Endothelial cell of umbilical vein (primary cell): ENCODE measurements at regions not wholly inside any gene's neighbourhood (a gene's known extent, or its start where the extent isn't known, plus 50 kb on each side); places are given as distances from the start of the nearest gene placed in this dataset.

Source experiments
- BruUV-seq: library from RNA; stranded (reverse); fragments of 400-500 nt; replicated peaks from 2 replicates; lab custom pipeline; 2021; lab: Mats Ljungman, UMichigan
- CTCF ChIA-PET: fragments of 300-600, 350-600 bp; sonication (Branson Sonifier 250); formaldehyde crosslinking; loops from one replicate; lab custom pipeline; 2021; ENCODE audit warnings: antibody characterized with exemption, inconsistent platforms; lab: Charles Lee
- POLR2A ChIA-PET: fragments of 300-600, 350-600 bp; sonication (Branson Sonifier 250); formaldehyde crosslinking; loops from one replicate; lab custom pipeline; 2021; ENCODE audit warnings: antibody characterized with exemption, inconsistent platforms; lab: Charles Lee
- DNase-seq: peaks from one replicate; pipeline ENCODE4 v3.0.0-alpha.2; 2011; ENCODE audit warnings: low read depth, low spot score
- FAIRE-seq: peaks from 2 replicates; lab custom pipeline; 2011; peaks lifted over from hg19 to GRCh38; lab: Jason Lieb, UNC
- H2AFZ ChIP-seq: 2 replicates; pipeline ENCODE4 v1.6.0; 2012; ENCODE audit warnings: low read depth, low read length, control low read depth, inconsistent platforms
- H3K27ac ChIP-seq: 2 replicates; pipeline ENCODE4 v1.5.1; 2011; ENCODE audit warnings: low read depth, mild to moderate bottlenecking, control low read depth, low read length, moderate library complexity; ENCODE audit not compliant: insufficient read depth
- H3K27me3 ChIP-seq, 2 experiments: 2 replicates each; pipeline versions ENCODE4 v1.6.0 to v1.6.1; 2011; ENCODE audit warnings: low read length in 2 of 2, mixed read lengths in 1 of 2; ENCODE audit not compliant: control insufficient read depth in 2 of 2, insufficient read depth in 2 of 2
- H3K36me3 ChIP-seq, 2 experiments: 2 replicates in 1 of 2; 3 replicates in 1 of 2; pipeline ENCODE4 v1.5.1; 2011; ENCODE audit warnings: low read length in 2 of 2, mild to moderate bottlenecking in 1 of 2, moderate library complexity in 1 of 2; ENCODE audit not compliant: control insufficient read depth in 2 of 2, insufficient read depth in 2 of 2; ENCODE audit errors: extremely low read depth in 1 of 2
- H3K4me1 ChIP-seq: 3 replicates; pipeline ENCODE4 v1.5.1; 2011; ENCODE audit warnings: mild to moderate bottlenecking, low read length; ENCODE audit not compliant: control insufficient read depth, insufficient read depth; ENCODE audit errors: extremely low read depth
- H3K4me2 ChIP-seq: 2 replicates; pipeline ENCODE4 v1.6.1; 2011; ENCODE audit warnings: low read length, control low read depth, mixed read lengths; ENCODE audit not compliant: insufficient read depth
- H3K4me3 ChIP-seq, 3 experiments: fragments of 200-600 bp in 1 of 3; sonication (generic), shearing (Covaris generic) in 1 of 3; replicated peaks in 1 of 3; 2 replicates each; pipeline ENCODE4 v1.5.1; 2011 to 2016; ENCODE audit warnings: control low read depth in 3 of 3, low read length in 3 of 3, mild to moderate bottlenecking in 2 of 3, inconsistent platforms in 1 of 3, low read depth in 1 of 3, moderate library complexity in 1 of 3; ENCODE audit not compliant: insufficient read depth in 1 of 3
- H3K79me2 ChIP-seq: 2 replicates; pipeline ENCODE4 v1.6.0; 2012; ENCODE audit warnings: low read length, inconsistent platforms; ENCODE audit not compliant: control insufficient read depth, insufficient read depth
- H3K9ac ChIP-seq: replicated peaks from 2 replicates; pipeline ENCODE3; 2011; ENCODE audit warnings: low read length, control low read depth; ENCODE audit not compliant: insufficient read depth; ENCODE audit errors: extremely low read depth
- H3K9me1 ChIP-seq: replicated peaks from 3 replicates; pipeline ENCODE4 v1.6.0; 2011; ENCODE audit warnings: mild to moderate bottlenecking, low read length; ENCODE audit not compliant: control insufficient read depth, insufficient read depth; ENCODE audit errors: extremely low read depth
- H3K9me3 ChIP-seq: replicated peaks from 2 replicates; pipeline ENCODE4 v1.5.1; 2012; ENCODE audit warnings: low read length, inconsistent platforms; ENCODE audit not compliant: control insufficient read depth, insufficient read depth
- H4K20me1 ChIP-seq: replicated peaks from 2 replicates; pipeline ENCODE3; 2011; ENCODE audit warnings: mild to moderate bottlenecking, low read length; ENCODE audit not compliant: control insufficient read depth, insufficient read depth; ENCODE audit errors: extremely low read depth
- CTCF ChIP-seq, 2 donors: IDR thresholded peaks; 1 replicate in 1 of 2; 2 replicates in 1 of 2; pipeline ENCODE4 v1.5.1; 2011; ENCODE audit warnings: low read length in 2 of 2, mild to moderate bottlenecking in 2 of 2, moderate library complexity in 2 of 2, control low read depth in 1 of 2, inconsistent platforms in 1 of 2, low read depth in 1 of 2; ENCODE audit not compliant: insufficient read depth in 1 of 2; ENCODE audit errors: extremely low read depth in 1 of 2
- EZH2 ChIP-seq: IDR thresholded peaks from 2 replicates; pipeline ENCODE4 v1.6.1; 2012; ENCODE audit warnings: borderline replicate concordance, low read depth, mild to moderate bottlenecking, moderate library complexity, low read length, inconsistent platforms; ENCODE audit not compliant: severe bottlenecking
- FOS ChIP-seq: IDR thresholded peaks from 2 replicates; pipeline ENCODE4 v1.6.1; 2011; ENCODE audit warnings: mild to moderate bottlenecking, low read length, moderate library complexity, borderline replicate concordance; ENCODE audit not compliant: insufficient read depth
- GATA2 ChIP-seq: IDR thresholded peaks from 2 replicates; pipeline ENCODE4 v1.7.0; 2011; ENCODE audit warnings: low read depth, mild to moderate bottlenecking, moderate library complexity, mixed read lengths, low read length; ENCODE audit not compliant: insufficient read length, insufficient read depth
- JUN ChIP-seq: IDR thresholded peaks from 2 replicates; pipeline ENCODE4 v1.6.1; 2011; ENCODE audit warnings: borderline replicate concordance, low read depth; ENCODE audit not compliant: insufficient read length, insufficient read depth
- MAX ChIP-seq: IDR thresholded peaks from 2 replicates; pipeline ENCODE4 v1.6.1; 2011; ENCODE audit not compliant: insufficient read depth, insufficient read length
- MYC ChIP-seq: IDR thresholded peaks from one replicate; pipeline ENCODE4 v1.6.1; 2011; ENCODE audit warnings: mild to moderate bottlenecking, low read depth, low read length
- POLR2A ChIP-seq: IDR thresholded peaks from 2 replicates; pipeline ENCODE4 v1.6.1; 2012; ENCODE audit warnings: low read depth, mild to moderate bottlenecking, control low read depth, low read length
- POLR2AphosphoS5 ChIP-seq: IDR thresholded peaks from 2 replicates; pipeline ENCODE4 v1.6.1; 2012; ENCODE audit warnings: low read depth, mild to moderate bottlenecking, control low read depth, low read length, moderate library complexity; ENCODE audit not compliant: insufficient read depth
- dilution Hi-C: fragments of 300-500 bp; cut with MboI; formaldehyde crosslinking; loops from one replicate; pipeline ENCODE4 v1.15.0; 2019; ENCODE audit warnings: low sequenced_read_pairs; ENCODE audit not compliant: extremely low pct_ligation_motif_present
- intact Hi-C: fragments of 100-400 bp; cut with micrococcal nuclease; formaldehyde crosslinking; loops from one replicate; pipeline ENCODE4 v1.10.0; 2022

- Histone ChIP-seq H3K36me3 (no peaks in the 10 kb centered on the region), H2AFZ (no peak overlapping the region), H3K9ac (no peak overlapping the region), H3K4me2 (no peak overlapping the region), H3K9me3 (no peaks in the 10 kb centered on the region), H3K4me1 (no peaks in the 10 kb centered on the region), H3K4me3 (no peak overlapping the region), H3K27me3 (no peaks in the 10 kb centered on the region), H3K79me2 (no peaks in the 10 kb centered on the region), H3K9me1 (no peaks in the 10 kb centered on the region), H3K27ac (no peak overlapping the region), H4K20me1 (no peaks in the 10 kb centered on the region)
- intact Hi-C loops = no loop called here
- dilution Hi-C loops = no loop called here
- no TSS peak for BruUV-seq
- FAIRE-seq (no peak), DNase-seq (no peak)
- TF ChIP-seq MYC (no peak), POLR2A (no peak), FOS (no peak), EZH2 (no peak), MAX (no peak), JUN (no peak), GATA2 (no peak), POLR2AphosphoS5 (no peak), CTCF (IDR thresholded peaks at IDR 0.05; ENCODE audit: extremely low read depth in 1 of 2, insufficient read depth in 1 of 2, low read depth in 1 of 2, low read length in 2 of 2) (no peak)
- ChIA-PET CTCF (no interaction called here), POLR2A (no interaction called here)
These were observed 141.7 kb downstream of the SEC23IP start for GRCh38 chr10:120034236-120034635.
